VCaP (cell line): ENCODE measurements at regions not wholly inside any gene's neighbourhood (a gene's known extent, or its start where the extent isn't known, plus 50 kb on each side); places are given as distances from the start of the nearest gene placed in this dataset.

Source experiments
- H3K27ac ChIP-seq: fragments of 450-650 bp; 2 replicates; pipeline ENCODE4 v1.5.1; 2017
- TF ChIP-seq, protein P1 (sequence below): fragments of 450-650 bp; conservative IDR thresholded peaks from 2 replicates; pipeline ENCODE4 v1.5.1; 2017; ENCODE audit warnings: mild to moderate bottlenecking, moderate library complexity

DNA sequence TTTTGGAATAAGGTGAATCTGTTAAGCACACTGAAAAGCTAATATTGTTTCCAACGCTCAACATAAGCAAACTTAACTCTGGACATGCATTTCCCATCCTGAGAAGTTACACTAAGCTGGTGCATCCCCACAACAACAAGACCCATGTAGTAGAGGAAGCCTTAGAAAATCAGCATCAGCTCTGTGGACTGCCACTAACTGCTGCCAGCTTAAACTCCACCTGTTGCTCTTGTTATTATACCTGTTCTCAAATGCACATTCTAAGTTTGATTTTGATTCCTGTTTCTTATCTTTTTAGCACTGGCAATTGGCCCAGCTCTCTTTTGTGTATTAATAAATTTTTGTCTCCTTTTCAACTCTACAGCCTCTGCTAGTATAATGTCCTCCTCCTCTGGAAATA is 924.8 kb downstream of the DNAH5 start:
- TF ChIP-seq, protein P1, sequence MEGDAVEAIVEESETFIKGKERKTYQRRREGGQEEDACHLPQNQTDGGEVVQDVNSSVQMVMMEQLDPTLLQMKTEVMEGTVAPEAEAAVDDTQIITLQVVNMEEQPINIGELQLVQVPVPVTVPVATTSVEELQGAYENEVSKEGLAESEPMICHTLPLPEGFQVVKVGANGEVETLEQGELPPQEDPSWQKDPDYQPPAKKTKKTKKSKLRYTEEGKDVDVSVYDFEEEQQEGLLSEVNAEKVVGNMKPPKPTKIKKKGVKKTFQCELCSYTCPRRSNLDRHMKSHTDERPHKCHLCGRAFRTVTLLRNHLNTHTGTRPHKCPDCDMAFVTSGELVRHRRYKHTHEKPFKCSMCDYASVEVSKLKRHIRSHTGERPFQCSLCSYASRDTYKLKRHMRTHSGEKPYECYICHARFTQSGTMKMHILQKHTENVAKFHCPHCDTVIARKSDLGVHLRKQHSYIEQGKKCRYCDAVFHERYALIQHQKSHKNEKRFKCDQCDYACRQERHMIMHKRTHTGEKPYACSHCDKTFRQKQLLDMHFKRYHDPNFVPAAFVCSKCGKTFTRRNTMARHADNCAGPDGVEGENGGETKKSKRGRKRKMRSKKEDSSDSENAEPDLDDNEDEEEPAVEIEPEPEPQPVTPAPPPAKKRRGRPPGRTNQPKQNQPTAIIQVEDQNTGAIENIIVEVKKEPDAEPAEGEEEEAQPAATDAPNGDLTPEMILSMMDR: no peak
- no peak overlapping the region for H3K27ac ChIP-seq

DNA sequence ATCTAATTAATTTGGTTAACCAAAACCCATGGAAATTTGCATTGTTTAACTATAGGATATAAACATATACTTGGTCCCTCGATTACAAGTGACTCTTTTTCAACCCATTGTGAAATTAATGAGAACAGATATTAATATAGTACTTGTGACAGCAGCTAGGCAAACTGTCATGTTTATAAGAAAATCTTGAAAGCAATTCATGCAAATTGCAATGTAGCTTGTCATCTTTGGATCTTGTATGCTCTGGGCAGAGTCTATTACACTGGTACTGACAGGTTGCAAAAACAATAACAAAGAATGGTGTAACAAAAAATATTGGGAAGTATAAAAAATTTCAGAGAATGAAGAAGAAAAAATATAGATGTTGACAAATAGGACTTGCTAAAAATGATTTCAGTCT is 941.0 kb downstream of the DNAH5 start:
- TF ChIP-seq, protein P1: no peak
- no peak overlapping the region for H3K27ac ChIP-seq

DNA sequence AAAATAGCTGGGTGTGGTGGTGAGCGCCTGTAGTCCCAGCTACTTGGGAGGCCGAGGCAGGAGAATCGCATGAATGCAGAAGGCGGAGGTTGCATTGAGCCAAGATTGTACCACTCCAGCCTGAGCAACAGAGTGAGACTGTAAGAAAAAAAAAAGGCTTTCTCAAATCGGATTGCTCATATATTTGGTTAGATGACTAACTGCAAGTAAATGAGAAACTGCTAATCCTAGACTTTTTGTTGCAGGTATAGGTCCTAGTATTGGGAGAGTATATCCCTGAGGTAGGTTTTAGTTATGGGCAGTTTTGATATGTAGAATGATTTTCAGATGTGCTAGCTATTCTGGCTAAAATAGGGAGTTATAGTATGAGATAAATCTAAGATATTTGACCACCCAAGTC is 944.8 kb downstream of the DNAH5 start:
- H3K27ac ChIP-seq: no peak overlapping the region
- TF ChIP-seq, protein P1: no peak

DNA sequence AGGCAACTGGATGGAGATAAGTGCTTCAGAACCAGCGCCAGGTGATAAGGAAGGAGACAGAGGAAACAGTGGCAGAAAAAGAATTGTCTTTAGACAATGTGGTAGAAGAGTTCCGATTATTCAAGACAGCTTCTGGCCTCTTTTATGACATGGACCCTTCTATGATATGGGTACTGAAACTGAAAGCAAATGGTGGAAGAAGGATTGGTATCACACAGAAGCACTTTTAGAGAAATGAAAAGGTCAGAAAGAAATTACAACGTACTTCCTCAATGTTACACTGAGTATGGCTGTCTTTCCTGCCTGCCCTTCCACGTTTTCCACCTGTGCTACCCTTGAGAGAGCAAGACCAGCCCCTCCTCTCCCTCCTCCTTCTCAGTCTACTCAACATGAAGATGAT is 959.3 kb downstream of the DNAH5 start:
- TF ChIP-seq, protein P1: no peak
- no peak overlapping the region for H3K27ac ChIP-seq

DNA sequence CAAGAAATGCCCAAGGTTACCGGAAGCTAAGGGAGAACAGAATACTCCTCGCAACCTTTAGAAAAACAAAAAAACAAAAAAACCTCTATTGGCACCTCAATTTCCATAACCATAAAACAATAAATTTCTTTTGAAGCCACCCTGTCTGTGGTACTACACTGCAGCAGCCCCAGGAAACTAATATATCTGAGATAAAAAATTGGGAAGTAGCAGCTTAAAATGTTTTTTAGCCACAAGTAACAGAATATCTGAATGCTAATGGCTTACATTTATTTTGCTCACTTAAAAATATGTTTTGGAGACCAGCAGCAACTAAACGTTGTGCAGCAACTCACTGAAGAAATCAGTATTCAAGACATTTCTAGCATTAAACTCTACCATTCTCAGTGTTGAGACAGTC is 969.6 kb downstream of the DNAH5 start:
- no peak overlapping the region for H3K27ac ChIP-seq
- TF ChIP-seq, protein P1: no peak

DNA sequence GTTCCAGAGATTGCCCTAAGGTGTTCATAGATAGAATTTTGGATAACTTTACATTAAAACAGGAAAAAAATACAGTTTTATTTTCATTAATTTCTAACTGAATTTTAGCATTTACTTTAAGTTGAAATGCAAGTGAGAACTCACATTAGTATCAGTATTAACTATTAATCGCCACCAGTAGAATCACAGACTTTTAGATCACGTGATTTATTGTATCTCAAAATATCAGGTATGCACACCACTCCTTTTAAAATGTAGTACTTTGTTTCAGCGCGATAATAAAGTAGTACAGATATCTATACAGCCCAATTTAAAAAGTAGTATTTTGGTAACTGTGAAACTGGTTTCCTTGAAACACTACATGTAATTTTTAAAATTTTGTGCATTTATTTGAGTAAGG is 978.7 kb downstream of the DNAH5 start:
- TF ChIP-seq, protein P1: no peak

DNA sequence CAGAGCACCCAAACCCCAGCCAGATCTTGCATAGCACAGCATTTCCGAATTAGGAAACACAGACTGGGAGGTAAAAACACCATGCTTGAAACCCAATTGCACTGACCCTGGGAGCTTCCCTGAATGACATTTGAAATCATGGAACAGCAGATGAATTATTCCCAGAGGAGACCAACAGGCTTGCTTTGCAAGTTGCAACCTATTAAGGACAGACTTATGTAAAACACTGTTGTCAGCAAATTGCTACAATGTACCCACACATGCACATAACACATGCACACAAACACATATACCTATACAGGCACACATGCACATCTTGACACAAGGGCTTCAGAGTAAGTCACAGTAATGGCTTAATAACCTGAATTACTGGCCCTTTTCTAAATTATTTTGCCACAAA is 984.8 kb downstream of the DNAH5 start:
- no peak overlapping the region for H3K27ac ChIP-seq
- TF ChIP-seq, protein P1: no peak

More for the DNA sequence above, 978.7 kb downstream of the DNAH5 start:
- H3K27ac ChIP-seq: no peak overlapping the region

DNA sequence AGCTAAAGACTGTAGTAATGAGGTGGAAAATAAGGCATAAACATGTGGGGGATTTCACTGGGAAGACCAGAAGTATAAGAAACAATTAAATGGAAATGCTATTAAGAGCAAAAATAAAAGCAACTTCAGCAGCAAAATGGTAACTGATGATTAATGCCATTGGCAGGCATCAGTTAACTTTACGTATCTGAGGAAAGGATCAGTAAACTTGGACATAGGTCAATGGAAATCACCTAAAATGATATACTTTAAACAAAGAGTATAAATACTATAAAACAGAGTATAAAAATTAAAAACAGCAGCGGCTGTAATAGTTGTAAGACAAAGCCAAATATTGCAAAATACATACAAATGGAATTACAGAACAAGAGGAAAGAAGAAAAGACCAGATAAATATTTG is 992.1 kb downstream of the DNAH5 start:
- TF ChIP-seq, protein P1: no peak

More for the DNA sequence above, 992.1 kb downstream of the DNAH5 start:
- no peak overlapping the region for H3K27ac ChIP-seq
